IMR-90 (cell line): ENCODE measurements at regions not wholly inside any gene's neighbourhood (a gene's known extent, or its start where the extent isn't known, plus 50 kb on each side); places are given as distances from the start of the nearest gene placed in this dataset. TPM values are rescaled to one million over a fixed set of nuclear protein-coding genes. Genes with fewer than 3 reads are reported as not detected.

ENCODE experiments used
- microRNA-seq, 2 experiments: library from miRNA; stranded (forward) in 1 of 2; unstranded in 1 of 2; fragments of 10-50 nt in 1 of 2; fragments of <30 nt in 1 of 2; gene quantifications in 1 of 2; microRNA quantifications in 1 of 2; one replicate each; pipeline versions ENCODE3 to v1.1.0; 2013 to 2020; ENCODE audit not compliant: insufficient read depth in 1 of 2, insufficient read length in 1 of 2, unreplicated experiment in 1 of 2
- small RNA-seq, 5 experiments: library from RNA; depleted of rRNA; stranded (forward); fragments of <200 nt; gene quantifications; one replicate each; pipeline ENCODE3, GENCODE V24; 2012

Small RNA genes in the stretch of these regions (microRNA-seq; reads per million reads assigned to microRNA genes)
- gene AC010881.1 (ENCODE audit: insufficient read depth, insufficient read length): not detected
- gene AC018880.2 (ENCODE audit: insufficient read depth, insufficient read length): not detected

Small RNA genes in the stretch of these regions (small RNA-seq; reads per million reads assigned to genes)
- 0 reads per million in 5 experiments for gene AC010881.1
- 0 reads per million in 5 experiments for gene AC018880.2
